Stimulated activated CD8-positive, alpha-beta memory T cell treated with anti-CD3 and anti-CD28 coated beads, Interleukin-2, amount 100 ng/mL, for 48 hours (primary cell): ENCODE measurements at regions not wholly inside any gene's neighbourhood (a gene's known extent, or its start where the extent isn't known, plus 50 kb on each side); places are given as distances from the start of the nearest gene placed in this dataset.

Experiments
- DNase-seq, 2 donors: peaks; one replicate each; pipeline ENCODE4 v3.0.0-alpha.2; 2020; ENCODE audit warnings: low read depth in 2 of 2

DNA sequence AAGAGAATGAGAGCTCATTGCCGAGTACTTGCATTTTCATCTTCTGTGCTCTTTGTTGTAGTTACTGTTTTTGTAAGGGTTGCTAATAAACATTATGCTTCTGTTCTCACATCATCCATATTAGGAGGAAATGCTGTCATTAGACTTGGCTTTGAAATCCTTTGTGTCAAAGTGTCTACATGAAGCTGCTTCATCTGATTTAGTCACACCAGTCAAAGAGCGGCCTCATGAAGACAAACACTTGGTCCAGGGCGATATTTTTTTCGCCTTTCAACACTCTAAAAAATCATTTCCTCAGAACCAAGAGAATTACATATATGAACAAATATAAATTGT lies 105.0 kb downstream of the SPRY2 start:
- DNase-seq, result no peak

DNA sequence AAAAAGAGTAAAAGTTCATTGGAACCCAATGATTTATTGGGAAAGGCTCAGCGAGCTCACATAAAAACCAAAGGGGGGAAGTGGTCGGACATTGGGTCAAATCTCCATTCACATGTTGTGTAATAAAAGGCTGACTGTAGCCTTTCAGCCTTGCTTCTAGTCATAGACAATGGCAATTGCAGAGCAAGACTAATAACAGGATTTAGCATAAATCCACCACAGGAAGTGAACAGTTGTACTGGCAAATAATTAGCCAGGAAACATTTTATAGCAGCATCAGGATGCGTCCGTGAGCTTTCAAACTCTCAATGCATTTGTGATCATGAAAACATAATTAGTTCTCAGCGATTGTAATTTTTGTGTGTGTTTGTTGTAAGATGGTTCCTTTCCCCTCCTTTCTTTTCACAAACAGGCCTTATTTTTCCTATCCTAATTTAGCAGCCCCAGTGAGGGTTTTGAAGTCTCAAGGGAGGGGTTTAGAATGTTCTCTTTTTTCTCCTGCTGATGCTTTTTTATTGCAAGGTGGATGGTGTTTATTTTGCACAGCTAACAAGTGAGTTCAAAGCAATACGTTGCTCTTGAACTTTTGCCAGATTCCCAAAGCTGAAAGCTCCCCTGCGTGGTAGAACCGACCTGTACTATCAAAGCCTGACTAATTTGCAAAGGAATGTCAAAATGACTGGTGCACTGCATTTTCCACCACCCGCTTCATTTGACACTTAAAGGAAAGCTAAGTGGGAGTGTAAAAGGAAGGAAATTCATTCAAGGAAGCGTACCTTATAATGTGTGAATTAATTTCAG lies 105.6 kb downstream of the SPRY2 start:
- DNase-seq, result no peak

DNA sequence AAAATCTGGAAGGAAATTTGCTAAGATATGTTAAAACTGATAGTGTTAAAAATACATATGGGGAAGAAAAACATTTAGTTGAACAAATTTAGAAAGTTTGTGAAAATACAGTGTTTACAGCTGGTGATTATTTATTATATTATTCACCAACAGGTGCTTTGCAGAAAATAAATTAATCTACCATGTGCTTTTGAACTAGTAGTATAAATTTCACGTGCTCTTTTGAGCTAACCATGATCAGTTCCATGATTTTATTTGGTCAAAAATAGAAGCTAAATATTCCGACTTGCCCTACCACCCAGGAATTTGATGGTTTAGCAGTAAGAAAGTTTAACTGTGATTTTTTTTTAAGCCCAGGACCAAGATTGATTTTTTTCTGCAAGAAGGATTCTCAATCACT lies 113.3 kb downstream of the SPRY2 start:
- DNase-seq, result no peak

DNA sequence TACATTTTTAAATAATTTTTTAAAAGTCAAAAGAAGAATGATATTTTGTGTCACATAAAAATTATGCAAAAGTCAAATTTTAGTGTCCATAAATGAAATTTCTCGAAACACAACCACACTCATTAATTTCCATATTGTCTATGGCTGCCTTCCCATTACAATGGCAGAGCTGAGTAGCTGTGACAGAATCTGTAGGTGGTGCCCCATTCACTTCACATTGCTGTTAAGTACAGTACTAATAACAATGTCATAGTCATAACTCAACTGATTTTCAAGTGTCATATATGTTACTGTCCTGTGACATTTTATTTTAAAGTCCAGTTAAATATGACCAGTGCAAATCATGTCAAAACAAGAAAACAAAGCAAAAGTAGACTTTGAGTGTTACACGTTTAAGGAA lies 114.3 kb downstream of the SPRY2 start:
- no peak for DNase-seq

DNA sequence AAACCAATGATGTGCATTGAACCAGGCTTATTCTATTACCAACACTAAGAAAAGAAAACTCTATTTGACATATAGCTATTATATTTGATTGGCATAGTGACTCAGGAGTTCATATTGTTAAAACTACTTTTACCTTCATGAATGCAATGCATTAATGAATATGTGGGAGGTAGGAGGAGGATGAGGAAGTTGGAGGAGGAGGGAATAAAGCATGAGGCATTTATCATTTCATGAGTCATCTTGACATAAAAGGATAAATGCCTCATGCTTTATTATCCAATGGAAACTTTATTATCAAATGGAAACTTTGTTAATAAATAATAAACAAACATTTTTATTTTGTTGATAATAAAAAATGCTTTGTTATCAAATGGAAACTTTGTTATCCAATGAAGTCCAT lies 116.5 kb downstream of the SPRY2 start:
- DNase-seq, result no peak

DNA sequence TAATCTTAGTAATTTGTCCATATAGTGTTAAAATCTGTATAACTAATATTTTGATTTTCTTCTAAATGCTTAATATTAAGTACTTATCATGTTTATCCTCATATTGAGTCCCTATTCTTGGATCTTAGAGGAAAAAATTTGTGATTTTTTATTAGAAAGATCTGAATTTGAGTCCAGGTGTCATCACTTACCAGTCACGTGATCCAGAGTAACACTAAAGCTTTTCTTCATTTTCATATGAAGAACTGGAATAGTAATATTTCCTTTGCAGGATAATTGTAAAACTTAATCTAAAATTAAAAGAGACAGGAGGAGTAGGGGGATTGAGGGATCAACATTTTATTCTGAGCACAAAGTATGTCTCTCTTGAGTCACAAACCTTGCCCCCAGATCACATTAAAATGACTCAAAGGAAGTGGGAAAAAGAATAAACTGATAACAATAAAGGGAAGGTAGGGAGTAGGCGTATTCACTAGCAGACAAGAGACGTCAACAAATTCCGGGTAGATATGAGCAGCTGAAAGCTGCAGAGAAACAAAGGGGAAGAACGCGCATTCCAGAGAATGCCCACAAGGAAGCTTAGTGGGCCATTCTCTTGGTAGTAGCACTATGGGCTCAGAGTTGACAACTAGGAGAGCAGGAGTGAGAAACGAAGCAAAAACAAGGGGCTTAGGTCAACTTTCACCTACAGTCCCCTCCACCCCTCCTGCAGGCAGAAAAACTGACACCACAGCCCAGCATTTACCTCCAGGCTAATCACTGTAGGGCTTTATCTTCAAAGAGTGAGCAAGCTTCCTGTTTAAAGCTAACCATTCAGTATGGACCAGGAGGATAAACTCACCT lies 123.1 kb downstream of the SPRY2 start:
- no peak for DNase-seq

DNA sequence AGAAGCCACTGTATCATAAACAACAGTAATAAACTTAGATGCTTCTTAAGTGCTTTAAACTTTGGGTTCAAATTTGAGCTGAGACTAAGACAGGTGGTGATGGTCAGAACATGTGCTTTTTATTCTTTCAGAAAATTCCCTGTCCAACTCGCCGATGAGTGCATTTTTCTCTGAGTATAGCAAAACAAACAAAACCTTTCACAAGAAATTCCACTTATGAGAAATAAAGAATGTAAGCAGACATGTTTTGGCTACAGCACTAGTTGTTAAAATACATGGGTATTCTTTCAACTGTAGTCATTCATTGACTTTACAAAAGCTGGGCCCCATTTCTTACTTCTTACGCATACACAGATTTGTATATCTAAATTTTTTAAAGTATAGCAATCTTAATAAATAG lies 125.6 kb downstream of the SPRY2 start:
- no peak for DNase-seq

DNA sequence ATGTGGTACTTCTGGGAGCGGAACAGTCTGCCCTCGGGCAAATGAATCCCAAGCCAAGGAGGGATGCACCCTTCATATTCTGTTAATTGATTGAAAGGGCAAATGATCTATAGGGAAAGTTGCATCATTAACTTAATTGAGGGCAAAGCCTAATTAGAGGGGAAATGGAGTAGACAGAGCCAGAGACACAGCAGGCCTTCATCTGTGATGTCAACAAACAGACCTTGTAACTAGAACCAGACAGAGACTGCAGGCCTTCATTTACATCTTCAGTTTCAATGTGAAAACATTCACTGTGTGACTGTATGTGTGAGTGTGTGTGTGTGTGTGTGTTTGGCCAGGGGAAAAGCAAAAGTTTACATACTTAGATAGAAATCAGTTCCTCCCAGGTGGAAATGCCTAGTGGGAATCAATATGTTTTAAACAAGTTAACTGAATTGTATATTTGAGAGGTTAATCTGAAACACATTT lies 126.4 kb downstream of the SPRY2 start:
- DNase-seq, result no peak

DNA sequence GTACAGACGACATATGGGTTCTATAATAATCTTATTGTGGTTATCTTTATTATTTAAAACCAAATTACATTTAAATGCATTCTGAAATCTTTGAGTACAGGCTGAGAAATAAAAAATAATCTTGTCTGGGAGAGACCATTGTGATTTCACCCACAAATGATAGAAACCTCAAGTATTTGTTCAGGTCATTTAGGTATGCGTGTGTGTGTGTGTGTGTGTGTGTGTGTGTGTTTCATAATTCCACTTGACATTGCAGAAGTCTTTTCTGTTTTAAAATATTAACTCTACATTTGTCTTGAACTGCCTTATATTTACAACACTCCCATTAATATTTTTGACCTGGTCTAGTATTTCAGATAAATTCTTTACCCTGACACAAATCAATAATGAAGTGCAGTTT lies 126.9 kb downstream of the SPRY2 start:
- DNase-seq, result no peak

DNA sequence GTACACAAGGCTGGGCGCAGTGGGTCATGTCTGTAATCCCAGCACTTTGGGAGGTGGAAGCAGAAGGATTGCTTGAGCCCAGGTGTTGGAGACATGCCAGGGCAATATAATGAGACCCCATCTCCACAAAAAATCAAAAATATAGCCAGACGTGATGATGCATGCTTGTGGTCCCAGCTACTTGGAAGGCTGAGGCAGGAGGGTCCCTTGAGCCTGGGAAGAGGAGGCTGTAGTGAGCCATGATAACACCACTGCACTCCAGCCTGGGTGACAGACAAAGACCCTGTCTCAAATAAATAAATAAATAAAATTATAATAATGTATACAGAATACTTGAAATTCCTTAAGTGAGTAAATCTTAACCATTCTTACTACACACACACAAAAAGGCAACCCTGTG lies 127.7 kb downstream of the SPRY2 start:
- no peak for DNase-seq

DNA sequence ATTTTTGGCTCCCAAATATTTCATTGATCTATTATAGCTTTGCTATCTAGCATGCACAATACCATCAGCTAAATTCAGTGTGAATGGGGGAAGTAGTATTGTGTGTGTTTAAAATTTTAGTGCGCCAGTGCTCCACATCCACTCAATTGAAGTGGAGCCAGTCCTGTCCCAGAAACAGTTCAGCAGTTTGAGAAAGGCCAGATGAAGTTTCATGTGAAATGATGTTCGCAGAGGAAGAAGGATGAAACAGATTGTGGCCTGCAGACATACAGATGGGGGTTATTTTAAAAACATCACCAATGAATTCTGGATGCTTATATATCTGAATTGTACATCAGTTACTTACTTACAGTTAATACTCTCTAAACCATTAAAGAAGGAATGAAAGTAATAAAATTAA lies 129.4 kb downstream of the SPRY2 start:
- no peak for DNase-seq

DNA sequence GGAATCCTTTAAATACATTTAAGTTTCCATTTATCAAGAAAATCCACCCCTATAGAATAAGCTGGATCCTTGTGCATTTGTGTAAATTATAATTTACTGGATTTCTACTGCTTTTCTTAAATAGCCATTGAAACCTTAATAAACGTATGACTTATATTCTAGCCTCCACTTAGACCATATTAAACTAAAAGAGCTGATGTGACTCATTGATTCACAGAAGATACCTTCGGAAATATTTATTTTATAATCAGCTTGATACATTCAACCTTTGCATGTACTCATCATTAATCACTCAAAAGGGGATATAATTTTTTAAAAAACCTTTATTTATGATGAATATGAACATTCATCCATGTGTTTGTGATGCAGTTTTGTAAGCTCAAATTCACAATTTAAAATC lies 136.3 kb downstream of the SPRY2 start:
- no peak for DNase-seq

DNA sequence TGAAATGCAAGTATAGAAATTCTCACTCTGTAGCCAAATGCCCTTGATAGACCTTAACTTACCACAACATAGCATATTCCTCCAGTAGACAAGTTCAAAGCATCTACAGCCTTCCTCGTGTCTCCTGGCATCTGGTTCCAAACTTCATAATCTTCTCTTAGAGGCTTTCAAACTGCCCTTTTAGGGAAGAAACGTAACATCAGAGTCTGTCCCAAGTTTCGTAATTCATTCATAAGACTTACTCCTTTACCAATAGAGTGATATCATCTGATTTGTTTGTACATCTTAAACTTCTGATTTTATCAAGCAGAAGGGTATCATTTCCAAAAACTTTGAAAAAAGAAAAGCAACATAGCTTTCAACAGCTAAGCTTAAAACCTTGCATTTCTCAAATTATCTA lies 137.4 kb downstream of the SPRY2 start:
- DNase-seq, result no peak

DNA sequence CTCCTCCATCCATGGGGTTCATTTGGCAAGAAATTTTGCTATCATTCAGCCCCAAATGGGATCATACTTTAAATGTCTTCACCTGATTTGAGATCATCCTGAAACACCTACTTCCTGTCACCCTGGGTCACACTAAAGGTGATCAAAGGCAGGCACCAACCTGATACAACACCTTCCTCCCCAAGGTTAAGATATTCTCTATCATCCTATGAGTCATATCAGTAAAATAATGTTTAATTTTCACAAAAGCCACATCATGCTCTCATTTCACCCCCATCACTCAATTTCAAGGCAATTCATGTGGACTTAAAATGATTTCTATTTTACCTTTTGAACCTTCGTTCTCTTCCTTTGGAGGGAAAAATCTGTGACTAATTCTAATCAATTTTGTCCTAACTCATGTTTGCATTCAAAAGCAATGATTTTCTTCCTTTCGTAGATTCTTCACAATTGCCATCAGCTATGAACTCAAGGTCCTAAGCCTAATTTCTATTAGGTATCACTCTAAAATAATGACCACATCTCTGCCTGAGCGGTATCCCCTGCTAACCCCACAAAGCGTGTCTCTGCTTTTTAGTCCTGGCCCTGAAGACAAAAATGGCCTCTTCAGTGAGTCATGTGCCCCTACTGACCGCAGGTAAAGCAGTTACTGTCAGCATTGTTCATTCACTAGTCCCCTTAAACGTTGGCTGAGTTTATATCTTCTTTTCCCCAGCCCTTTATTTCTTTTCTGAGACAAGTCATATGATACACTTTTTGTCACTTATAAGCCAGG lies 139.0 kb downstream of the SPRY2 start:
- no peak for DNase-seq

DNA sequence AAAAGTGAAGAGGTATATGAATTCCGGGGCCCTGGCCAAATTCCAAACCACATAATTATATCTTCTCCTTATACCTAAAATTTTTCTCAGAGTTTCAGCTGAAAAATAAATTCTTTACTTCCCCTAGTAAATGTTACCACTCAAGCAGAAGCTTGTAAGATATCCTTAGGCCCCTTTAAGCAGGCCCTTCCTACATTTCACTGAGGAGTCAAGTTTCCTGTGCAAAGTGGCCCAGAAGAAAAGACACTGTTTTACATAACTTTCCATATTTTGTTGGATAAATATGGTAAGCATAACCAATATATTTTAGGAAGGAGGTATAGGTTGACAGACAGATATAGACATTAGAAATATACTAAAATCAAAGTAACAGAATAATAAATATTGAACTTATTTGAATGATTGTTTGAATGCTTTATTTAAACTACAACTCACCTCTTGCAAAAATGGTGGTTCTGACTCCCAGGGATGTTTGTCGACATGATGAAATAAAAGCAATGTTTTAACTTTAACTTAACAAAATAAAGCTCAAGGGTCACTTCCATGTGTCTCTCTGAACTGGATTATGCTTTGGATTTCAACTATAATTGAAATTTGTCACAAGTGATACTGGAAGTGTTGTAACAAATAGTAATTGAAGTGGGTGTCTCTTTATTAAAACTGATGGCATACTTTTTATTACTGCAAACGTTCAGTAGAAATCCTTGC lies 141.2 kb downstream of the SPRY2 start:
- no peak for DNase-seq

DNA sequence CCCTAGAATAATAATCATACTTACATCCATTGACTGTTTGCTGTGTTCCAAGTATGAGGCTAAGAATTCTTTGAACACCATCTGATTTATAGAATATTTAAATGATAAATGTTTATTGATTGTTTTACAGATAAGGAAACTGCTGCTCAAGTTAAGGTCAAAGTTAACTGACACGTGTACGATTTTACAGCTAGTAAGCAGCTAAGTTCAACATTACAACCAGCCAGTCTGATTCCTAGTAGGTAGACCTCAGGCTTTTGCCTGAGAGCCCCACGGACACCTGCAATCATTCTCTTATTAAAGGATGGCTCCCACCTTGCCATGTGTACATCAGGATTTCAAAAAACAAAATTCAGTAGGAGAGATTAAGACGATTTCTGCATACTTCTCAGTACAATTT lies 141.9 kb downstream of the SPRY2 start:
- DNase-seq, result no peak

DNA sequence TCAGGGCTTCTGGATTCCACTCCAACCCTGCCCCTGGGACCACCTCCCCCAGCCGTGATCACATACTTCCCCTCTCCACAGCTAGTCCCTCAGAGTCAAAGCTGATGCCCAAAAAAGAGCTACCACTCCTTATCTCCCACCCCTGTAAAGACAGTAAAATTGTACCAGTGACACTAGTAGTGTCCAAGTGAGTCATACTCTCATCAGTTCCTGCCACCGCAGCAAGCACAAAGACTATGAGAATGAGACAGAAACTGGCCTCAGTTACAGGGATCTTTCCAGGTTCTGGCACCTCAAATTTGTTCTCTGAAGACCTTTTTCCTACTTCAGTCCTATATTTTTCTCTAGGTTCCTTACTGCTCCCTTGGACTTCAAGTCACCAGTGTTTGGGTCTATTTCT lies 144.2 kb downstream of the SPRY2 start:
- DNase-seq, result no peak

DNA sequence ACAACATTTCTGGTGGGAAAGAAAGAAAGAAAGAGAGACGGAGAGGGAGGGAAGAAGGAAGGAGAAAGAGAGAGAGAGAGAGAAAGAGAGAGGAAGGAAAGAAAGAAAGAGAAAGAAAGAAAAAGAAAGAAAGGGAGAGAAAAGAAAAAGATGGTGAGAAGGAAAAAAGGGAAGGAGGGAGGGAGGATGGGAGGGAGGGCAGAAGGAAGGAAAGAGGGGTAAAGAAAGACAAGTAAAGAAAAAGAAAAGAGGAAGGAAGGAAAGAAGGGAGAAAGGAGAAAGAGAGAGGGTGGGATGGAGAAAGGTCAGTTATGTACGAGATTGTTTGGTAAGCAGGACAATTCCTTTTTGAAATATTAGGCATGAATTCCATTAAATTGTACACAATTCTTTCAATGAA lies 145.3 kb downstream of the SPRY2 start:
- DNase-seq, result no peak

DNA sequence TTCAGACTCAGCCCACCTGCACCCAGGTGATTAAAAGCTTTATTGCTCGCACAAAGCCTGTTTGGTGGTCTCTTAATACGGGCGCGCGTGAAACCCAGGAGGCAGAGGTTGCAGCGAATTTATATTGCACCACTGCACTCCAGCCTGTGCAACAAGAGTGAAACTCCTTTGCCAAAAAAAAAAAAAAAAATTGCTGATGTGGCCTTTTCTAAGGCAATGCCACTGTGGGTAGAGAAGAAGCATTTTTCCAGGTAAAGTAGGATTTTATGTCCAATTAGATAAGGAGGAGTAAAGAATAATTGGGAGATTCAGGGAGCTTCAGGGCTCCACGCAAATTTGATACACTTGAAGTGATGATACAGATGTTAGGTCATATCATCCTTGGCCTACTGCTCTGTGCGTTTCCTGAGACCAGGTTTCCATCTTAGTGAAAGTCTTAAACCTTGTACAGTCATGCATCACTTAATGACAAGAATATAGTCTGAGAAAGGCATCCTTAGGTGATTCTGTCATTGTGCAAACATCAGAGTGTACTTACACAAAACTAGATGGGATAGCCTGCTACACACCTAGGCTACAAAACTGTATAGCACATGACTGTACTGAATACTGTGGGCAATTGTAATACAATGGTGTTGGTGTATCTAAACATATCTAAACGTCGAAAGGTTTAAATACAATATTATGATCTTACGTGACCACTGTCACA lies 150.9 kb downstream of the SPRY2 start:
- no peak for DNase-seq

DNA sequence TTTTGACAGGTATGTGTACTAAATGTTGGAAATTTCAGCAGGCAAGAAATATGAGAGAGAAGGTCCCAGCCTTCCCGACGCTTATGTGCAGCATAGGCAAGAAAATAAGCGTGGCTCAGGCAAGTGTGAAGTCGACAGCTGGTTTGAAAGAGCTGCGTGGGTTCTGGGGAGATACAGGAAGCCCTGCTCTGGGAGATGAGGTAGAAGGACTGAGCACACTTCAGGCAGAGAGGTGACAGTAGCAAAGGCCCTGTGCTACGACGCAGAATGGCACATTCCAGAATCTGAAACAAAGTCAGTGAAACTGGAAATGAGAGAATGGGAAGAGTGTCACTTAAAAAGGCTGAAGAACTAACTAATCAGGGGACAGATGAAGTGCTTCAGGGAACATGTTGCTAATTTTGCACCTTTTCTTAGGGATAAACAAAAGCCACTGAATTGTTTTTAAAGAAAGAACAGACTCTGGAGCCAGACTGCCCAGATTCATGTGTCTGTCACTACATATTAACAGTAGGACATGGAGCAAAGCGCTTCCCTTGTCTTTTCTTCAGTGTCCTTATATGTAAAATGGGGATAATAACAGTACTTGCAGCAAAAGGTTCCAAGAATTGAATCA lies 160.1 kb downstream of the SPRY2 start:
- no peak for DNase-seq

DNA sequence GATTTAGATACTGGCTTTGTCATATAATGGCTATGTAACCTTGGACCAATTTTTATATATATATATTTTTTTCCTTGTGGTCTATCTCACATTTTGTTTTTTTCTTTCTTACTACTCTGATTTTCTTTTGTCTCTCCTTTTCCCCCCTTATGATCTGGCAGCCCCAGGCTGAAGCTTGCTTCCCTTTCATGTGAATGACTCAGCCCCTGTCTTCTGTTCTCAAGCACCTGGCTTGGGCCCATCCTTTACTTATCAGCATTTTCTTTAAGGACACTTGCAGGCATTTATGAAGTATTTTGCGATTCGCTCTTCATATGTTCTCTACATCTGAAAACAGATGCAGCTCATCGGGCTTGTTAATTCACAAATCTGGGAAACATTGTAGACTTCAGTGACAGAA lies 163.6 kb downstream of the SPRY2 start:
- DNase-seq, result no peak
